Activated T-cell treated with anti-CD3 and anti-CD28 coated beads, Interleukin-2, amount 50 U/mL, for 48 hours (primary cell): ENCODE measurements at regions not wholly inside any gene's neighbourhood (a gene's known extent, or its start where the extent isn't known, plus 50 kb on each side); places are given as distances from the start of the nearest gene placed in this dataset.
"Not testable (repeated sequence)": the region's sequence is repeated elsewhere in the genome, so short reads cannot be mapped to it uniquely, and the experiment has no call there.

Experiments
- DNase-seq, 2 experiments: peaks; one replicate each; pipeline ENCODE4 v3.0.0-alpha.2; 2020

DNA sequence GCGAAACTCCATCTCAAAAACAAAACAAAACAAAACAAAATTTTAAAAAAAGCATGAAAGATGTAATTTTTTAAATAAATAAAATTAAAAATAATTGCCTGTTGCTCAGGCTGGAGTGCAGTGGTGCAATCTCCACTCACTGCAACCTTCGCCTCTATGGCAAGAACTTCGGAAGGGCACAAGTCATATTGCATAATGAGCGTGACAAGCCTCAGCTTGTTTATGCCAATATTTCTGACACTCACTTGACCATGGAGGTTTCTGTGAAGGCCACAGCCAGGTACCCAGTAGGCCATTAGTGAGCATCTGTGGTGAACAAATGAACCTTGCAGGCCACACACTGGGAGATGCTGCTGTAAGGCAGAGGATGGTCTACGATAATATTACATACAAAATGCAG is 106.1 kb upstream of the KMT2C start:
- DNase-seq = no peak

DNA sequence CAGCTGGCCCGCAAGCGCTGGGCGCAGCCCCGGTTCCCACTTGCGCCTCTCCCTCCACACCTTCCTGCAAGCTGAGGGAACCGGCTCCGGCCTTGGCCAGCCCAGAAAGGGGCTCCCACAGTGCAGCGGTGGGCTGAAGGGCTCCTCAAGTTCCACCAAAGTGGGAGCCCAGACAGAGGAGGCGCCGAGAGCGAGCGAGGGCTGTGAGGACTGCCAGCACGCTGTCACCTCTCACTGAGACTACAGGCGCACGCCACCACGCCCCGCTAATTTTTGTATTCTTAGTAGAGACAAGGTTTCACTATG is 103.3 kb upstream of the KMT2C start:
- DNase-seq = not testable (repeated sequence)

- not testable (repeated sequence) for DNase-seq
Observed at GRCh38 chr7:152538346-152539189, 102.8 kb upstream of the KMT2C start.

DNA sequence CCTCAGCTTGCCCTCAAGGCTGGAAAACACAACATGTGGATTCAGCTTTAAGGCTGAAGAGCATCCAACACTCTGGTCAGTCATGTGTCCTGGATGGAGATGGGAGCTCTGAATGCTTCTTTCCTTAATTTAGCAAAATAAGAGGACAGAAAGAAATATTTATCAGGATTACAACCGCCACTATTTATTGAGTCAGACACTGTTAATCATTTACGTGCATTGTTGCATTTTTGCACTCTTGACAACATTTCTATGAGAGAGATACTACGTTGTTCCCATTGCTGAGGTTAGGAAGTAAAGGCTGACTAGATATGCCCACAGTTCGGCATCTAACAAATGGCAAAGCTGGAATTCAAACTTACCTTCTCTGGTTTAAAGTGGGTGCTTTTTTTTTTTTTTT is 101.8 kb upstream of the KMT2C start:
- no peak for DNase-seq

DNA sequence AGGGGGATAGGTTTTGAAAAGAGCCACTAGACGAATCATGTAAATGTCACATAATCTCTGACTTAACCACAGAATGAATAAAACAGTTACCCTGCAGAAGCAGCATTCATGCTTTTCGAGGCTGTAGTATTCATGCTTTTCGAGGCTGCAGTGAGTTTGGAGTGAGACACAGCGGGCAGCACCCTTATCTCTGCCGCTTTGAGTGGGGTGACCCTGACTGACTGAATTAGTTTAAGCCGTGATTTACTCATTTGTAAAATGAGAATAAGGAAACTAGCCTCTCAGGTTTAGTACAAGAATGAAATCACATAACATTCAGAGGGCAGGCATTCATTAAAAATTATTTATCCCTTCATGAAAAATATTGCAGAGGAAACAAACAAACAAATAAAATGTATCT is 92.8 kb upstream of the KMT2C start:
- no peak for DNase-seq

GRCh38 chr7:152527610-152528032 is 91.8 kb upstream of the KMT2C start:
- no peak for DNase-seq

DNA sequence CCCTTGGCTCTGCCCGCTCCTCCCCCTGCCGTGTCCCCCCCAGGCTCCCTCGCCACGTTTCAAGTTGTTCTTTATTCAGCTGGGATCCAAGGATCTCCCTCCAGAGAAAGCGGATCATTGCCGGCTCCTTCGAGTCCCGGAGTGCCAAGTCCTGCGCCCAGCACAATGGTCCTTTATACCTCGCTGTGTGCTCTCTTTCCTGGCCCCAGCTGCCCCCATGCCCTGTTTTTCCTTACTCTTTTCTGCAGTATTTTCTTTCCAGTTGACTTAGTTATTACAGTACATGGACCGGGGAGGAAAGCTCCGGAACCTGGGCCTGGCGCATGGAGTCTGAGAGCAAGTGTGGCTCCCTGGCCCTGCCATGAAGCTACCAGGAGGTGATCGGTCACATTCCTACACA is 88.1 kb upstream of the KMT2C start:
- DNase-seq = no peak

GRCh38 chr7:152522571-152523067 is 86.8 kb upstream of the KMT2C start:
- no peak for DNase-seq

GRCh38 chr7:152521420-152522337 is 85.9 kb upstream of the KMT2C start:
- DNase-seq = no peak

GRCh38 chr7:152520861-152521302 is 85.1 kb upstream of the KMT2C start:
- DNase-seq = no peak

GRCh38 chr7:152519290-152519689 is 83.5 kb upstream of the KMT2C start:
- DNase-seq = no peak

- no peak for DNase-seq
Observed at GRCh38 chr7:152516216-152516615, 80.4 kb upstream of the KMT2C start.

GRCh38 chr7:152515266-152515950 is 79.6 kb upstream of the KMT2C start:
- not testable (repeated sequence) for DNase-seq

GRCh38 chr7:152514771-152515105 is 78.9 kb upstream of the KMT2C start:
- DNase-seq = no peak

- DNase-seq = no peak
Observed at GRCh38 chr7:152513861-152514770, 78.3 kb upstream of the KMT2C start.

- peak in 1 of 2 experiments; percentile 22 for DNase-seq
Observed at GRCh38 chr7:152512706-152513105, 76.9 kb upstream of the KMT2C start.

DNA sequence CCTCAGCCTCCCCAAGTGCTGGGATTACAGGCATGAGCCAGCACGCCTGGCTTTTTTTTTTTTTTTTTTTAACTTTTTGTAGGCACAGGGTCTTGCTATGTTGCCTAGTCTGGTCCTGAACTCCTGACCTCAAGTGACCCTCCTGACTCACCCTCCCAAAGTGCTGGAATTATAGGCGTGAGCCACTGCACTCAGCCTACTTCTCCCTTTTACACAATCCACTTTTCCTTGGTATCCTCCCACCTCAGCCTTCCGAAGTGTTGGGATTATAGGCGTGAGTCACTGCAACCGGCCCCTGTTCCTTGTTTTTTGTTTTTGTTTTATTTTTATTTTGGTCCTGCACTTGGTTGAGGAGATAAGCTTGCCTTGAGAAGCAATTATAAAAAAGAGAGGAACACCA is 75.9 kb upstream of the KMT2C start:
- DNase-seq = no peak

GRCh38 chr7:152508701-152509100 is 72.9 kb upstream of the KMT2C start:
- DNase-seq = no peak

DNA sequence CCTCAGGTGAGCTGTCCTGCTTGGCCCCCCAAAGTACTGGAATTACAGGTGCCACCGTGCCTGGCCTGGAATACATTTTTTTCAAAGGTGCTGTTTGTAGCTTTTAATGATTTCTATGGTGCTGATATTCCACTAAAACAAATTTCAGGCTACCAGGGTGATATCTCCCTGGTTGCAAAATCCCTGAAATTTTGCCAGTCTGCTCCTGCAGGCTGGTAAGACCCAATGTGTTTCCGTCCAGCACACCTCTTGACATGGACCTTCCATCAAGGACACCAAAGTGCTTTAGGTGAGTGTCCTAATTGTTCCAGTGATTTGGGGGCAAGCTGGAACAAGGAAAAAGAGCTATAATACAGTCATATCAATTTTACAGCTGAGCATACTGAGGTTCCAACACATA is 69.8 kb upstream of the KMT2C start:
- DNase-seq = no peak

DNA sequence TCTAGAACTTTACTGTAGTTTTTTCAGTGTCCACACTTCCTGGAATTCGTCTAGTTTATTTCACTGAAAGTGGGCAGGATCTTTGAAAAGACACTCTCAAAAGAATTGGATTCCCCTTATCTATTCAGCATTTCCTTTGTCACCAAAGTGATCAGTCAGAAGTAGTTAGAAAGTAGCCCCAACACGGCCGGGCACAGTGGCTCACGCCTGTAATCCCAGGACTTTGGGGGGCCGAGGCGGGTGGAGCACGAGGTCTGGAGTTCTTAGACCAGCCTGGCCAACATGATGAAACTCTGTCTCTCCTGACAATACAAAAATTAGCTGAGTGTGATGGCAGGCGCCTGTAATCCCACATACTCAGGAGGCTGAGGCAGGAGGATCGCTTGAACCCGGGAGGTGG is 69.0 kb upstream of the KMT2C start:
- DNase-seq = no peak

- DNase-seq = no peak
Observed at GRCh38 chr7:152504367-152504766, 68.6 kb upstream of the KMT2C start.
